Loucy (cell line): ENCODE measurements at regions not wholly inside any gene's neighbourhood (a gene's known extent, or its start where the extent isn't known, plus 50 kb on each side); places are given as distances from the start of the nearest gene placed in this dataset.

Source experiments
- EZH2phosphoT487 ChIP-seq: fragments of 200-600 bp; IDR thresholded peaks from 2 replicates; pipeline ENCODE4 v1.6.1; 2018; ENCODE audit warnings: antibody characterized with exemption, mild to moderate bottlenecking, moderate library complexity, borderline replicate concordance
- TF ChIP-seq, protein P1 (sequence below): fragments of 200-600 bp; sonication (generic); conservative IDR thresholded peaks from 2 replicates; pipeline ENCODE4 v1.5.1; 2014; ENCODE audit warnings: mild to moderate bottlenecking, antibody characterized with exemption, low read length

DNA sequence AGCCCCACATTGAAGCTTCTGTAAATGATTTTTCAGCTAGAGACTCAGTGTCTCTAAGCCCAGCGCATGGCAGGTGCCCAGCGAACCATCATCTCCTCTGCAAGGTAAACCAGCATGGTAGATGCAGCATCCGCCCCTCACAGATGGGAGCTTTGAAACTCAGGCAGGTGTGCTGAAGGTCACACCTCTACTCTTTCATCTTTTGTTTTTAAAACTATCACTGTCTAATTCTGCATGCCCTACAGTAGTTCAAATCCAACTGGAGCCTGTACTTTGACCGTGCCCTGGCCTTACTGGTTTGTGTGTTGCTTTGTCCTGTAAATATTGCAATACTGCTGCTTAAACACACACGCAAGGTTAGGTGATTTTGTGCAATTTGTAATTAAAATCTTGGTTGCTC is 831.1 kb downstream of the GALR1 start:
- TF ChIP-seq, protein P1, sequence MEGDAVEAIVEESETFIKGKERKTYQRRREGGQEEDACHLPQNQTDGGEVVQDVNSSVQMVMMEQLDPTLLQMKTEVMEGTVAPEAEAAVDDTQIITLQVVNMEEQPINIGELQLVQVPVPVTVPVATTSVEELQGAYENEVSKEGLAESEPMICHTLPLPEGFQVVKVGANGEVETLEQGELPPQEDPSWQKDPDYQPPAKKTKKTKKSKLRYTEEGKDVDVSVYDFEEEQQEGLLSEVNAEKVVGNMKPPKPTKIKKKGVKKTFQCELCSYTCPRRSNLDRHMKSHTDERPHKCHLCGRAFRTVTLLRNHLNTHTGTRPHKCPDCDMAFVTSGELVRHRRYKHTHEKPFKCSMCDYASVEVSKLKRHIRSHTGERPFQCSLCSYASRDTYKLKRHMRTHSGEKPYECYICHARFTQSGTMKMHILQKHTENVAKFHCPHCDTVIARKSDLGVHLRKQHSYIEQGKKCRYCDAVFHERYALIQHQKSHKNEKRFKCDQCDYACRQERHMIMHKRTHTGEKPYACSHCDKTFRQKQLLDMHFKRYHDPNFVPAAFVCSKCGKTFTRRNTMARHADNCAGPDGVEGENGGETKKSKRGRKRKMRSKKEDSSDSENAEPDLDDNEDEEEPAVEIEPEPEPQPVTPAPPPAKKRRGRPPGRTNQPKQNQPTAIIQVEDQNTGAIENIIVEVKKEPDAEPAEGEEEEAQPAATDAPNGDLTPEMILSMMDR = no peak
- no peak for TF ChIP-seq EZH2phosphoT487
